Astrocyte of the hippocampus (primary cell): ENCODE measurements at regions not wholly inside any gene's neighbourhood (a gene's known extent, or its start where the extent isn't known, plus 50 kb on each side); places are given as distances from the start of the nearest gene placed in this dataset.
"Not testable (repeated sequence)": the region's sequence is repeated elsewhere in the genome, so short reads cannot be mapped to it uniquely, and the experiment has no call there.

Source experiments
- DNase-seq: peaks from one replicate; pipeline ENCODE4 v3.0.0; 2011; ENCODE audit warnings: low read depth, low spot score

DNA sequence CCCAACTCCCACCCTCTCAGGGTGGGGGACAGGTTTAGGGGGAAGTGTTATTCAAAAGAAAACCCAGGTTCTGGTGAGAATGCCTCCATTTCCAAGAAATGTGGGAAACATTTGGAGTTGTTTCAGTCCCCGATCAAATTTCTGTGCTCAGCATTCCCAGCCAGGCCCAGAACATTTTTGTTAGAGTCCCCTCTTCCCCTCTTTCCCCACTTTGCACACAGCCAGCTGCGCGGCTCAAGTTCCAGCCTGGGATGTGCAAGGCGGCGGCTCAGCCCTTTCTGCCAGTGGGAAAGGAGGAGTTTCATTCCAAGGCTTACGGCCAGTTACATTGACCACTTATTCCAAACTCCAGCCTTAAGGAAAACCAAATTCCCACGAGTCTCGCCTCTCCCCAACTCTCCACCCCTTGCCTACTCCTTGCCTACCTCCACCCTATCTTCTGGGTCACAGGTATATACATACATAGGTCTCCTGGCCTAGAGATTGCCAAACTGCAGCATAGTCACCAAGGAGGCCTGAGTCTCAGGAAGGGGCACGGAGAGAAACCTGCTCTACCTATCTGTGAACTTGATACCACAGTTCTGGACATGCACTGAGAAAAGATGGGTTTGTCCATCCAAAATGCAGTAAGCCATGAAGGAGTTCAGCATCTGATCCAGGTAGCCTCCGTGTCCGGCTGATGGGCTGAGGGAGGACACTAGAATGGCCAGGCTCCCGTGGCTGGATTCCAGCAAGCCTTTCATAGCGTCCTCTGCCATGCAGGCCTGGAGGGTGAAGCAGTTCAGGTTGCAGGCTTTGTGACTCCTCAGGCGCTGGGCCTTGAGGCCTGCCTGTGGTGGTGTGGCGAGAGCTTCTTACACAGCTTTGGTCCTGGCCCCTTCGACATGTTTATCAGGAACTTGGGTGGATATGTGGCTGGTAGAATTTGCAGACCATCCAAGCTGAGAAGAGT lies 154.5 kb downstream of the ZFP36L2 start:
- DNase-seq: no peak

- DNase-seq: no peak
These were observed 155.5 kb downstream of the ZFP36L2 start for GRCh38 chr2:43070676-43071502.

GRCh38 chr2:43070030-43070429 lies 156.4 kb downstream of the ZFP36L2 start:
- DNase-seq: no peak

GRCh38 chr2:43068631-43069517 lies 157.5 kb downstream of the ZFP36L2 start:
- DNase-seq: no peak

DNA sequence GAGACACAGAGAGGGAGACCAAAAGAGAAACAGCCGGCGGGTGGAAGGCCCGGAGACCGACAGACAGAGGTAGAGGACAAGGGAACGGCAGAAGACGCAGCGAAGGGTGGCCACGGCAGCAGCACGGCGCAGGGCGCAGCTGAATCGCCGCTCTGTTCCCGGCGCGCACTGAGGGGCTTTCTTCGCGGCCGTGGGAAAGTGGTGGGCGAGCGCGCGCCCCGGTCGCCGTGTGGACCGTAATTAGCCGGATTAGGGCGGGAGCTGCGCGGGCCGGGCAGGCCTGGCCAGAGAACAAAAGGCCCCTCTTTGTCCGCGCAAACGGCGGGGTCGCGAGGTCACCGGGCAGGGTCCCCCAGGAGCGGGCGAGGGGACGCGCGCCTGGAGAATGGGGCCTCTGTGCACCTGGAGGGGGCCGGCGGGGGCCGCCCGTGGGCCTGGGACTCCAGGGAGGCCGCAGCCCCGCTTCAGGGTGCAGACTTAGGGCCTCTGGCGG lies 158.3 kb downstream of the ZFP36L2 start:
- DNase-seq: no peak

- DNase-seq: no peak
These were observed 159.0 kb downstream of the ZFP36L2 start for GRCh38 chr2:43067254-43068040.

DNA sequence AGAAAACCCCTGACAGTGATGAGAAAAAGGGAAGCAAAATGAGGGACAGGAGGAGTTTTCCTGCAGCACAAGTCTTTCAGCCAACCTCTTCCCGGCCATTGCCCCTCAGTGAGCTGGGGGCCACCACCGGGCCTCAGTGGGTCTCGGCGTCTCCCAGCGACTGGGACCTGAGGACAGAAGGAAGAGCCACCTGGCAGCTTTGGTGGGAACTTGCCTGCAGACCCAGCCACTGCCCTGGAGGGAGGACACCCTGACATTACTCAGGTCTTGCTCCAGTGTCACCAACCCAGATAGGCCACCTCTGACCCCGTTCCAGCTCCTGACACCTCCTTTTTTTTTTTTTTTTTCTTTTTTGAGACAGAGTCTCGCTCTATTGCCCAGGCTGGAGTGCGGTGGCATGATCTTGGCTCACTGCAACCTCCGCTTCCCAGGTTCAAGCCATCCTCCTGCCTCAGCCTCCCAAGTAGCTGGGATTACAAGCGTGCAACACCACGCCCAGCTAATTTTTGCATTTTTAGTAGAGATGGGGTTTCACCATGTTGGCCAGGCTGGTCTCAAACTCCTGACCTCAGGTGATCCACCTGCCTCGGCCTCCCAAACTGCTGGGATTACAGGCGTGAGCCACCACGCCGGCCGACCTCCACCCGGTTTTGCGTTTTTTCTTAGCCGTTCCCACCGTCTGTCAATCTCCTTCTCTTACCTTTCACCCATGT lies 159.7 kb downstream of the ZFP36L2 start:
- DNase-seq: not testable (repeated sequence)

- DNase-seq: no peak
These were observed 160.5 kb downstream of the ZFP36L2 start for GRCh38 chr2:43065871-43066270.

DNA sequence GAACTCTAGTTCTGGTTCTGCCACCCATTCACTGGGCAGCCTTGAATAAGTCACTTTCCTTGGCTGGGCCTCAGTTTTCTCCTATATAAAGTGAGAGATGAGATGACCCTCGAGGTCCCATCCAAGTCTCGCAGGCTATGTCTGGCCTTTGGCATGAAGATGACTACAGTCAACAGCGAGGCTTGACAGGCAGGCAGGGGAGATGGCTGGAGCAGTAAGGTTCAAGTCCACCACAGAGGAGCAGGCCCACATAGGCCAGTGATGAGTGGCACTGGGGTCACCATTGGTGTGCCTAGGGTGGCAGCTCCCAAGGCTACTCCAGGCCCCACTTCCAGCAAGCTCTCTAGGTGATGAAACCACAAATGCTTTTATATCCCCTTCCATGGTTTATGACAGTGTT lies 161.4 kb downstream of the ZFP36L2 start:
- DNase-seq: no peak

- not testable (repeated sequence) for DNase-seq
These were observed 163.3 kb downstream of the ZFP36L2 start for GRCh38 chr2:43063096-43063495.

DNA sequence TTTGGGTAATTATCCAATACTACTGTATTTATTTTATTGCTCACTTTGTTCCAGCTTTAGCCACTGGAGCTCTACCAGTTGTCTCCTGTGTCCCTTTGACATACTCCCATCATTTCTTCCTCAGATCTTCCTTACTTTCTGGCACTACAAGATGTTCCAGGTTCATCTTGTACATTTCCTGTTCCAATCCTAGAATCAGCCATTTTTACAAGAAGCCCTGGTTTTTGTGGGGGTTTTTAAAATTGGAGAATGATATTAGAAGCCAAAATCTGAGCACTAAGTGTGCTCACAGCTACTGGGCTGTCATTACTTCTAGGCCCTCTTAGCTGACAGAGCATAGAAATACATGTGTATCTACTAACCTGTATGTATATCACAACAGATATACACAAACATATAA lies 164.3 kb downstream of the ZFP36L2 start:
- no peak for DNase-seq

DNA sequence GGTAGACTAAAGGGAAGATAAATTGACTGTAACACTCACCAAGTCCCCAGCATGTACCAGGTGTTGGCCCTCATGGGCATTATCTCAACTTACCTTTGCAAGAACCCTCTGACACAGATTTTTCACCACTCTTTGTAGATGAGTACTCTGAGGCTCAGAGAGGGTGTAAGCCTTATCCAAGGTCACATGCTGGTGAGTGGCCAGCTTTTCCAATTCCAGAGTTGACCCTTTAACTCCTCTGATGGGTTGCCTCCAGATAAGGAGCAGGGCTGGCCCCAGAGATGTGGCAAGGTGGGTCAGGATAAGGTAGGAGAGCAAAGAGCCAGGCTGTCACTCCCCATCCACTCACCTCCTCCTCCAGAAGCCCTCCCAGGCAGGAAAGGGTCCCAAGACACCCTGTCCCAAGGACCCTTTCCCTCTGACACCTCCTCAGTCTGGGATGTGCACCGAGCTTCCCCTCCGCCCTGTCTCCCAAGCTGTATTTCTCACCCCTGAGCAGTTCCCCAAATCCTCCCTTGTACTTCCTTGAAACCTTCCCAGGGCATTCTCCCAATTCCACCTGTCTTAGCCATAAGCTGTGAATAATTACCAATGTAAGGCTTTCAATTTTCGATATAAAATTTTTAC lies 165.9 kb downstream of the ZFP36L2 start:
- DNase-seq: no peak

- DNase-seq: peak; percentile 94
These were observed 167.1 kb downstream of the ZFP36L2 start for GRCh38 chr2:43059183-43059897.

DNA sequence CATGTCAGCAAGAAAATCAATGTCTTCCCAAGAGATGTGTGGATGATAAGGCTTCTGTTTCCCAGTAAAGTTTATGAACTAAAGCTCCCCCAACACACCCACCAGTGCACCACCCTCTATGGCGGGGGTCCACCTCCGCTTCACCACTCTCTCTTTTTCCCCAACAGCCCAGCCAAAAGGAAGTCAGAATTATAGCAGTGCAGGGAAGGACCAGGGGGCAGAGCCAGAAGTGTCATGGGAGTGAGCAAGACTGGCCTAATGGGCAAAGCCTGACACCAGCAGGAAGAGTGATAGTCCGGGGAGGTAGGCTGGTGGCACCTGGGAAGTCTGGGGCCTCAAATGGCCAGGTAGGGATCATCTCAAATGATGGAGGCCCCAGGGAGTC lies 167.7 kb downstream of the ZFP36L2 start:
- no peak for DNase-seq

- DNase-seq: no peak
These were observed 168.4 kb downstream of the ZFP36L2 start for GRCh38 chr2:43057742-43058725.

DNA sequence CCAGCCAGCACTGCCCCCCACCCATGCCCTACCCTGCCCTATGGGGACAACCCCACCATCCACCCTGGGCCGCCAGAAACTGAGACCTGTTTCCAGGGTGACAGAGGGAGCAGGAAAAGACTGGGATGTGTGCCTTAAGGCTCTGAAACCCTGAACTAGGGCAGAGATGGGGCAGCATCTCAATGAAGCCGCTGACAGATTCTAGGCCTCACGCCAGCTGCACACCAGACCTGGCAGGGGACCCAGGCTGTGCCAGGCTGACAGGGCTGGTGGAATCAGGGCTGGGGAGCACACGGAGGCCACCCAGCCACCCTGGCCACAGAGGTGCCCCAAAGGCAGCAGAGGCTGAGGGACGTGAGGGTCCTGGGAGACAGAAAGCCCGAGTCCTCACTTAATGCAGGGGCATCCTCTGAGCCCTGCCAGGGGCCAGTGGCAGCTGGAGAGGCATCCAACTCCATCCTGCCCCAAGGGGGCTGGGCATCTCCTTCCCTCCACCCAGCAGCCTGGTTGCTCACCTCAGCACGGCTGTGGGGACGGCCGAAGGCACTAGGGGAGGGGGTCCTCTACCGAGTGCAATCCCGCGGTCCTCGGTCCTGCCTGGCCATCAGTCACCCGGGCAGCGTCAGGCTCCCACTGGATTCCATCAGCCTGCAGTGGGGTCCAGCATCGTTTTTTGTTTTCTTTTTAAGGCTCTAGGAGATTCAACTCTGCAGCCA lies 169.2 kb downstream of the ZFP36L2 start:
- peak; percentile 75 for DNase-seq

- DNase-seq: no peak
These were observed 170.4 kb downstream of the ZFP36L2 start for GRCh38 chr2:43055985-43056384.
